ENCODE measurements at regions not wholly inside any gene's neighbourhood (a gene's known extent, or its start where the extent isn't known, plus 50 kb on each side); places are given as distances from the start of the nearest gene placed in this dataset.

- no peak for TF ChIP-seq CTCF (optimal IDR thresholded peaks at IDR 0.05 in 1 of 3, IDR thresholded peaks at IDR 0.05 in 1 of 3, conservative IDR thresholded peaks at IDR 0.05 in 1 of 3; ENCODE audit: extremely low read depth in 1 of 3, insufficient read depth in 2 of 3, low read length in 3 of 3)
- no peak for TF ChIP-seq EZH2 (IDR thresholded peaks at IDR 0.05; ENCODE audit: low read length)
Observed at GRCh38 chr6:20313960-20314530, 87.6 kb upstream of the E2F3 start.
